Tibial nerve (tissue), 3 donors: ENCODE measurements at regions not wholly inside any gene's neighbourhood (a gene's known extent, or its start where the extent isn't known, plus 50 kb on each side); places are given as distances from the start of the nearest gene placed in this dataset.

Source experiments
- POLR2A ChIP-seq, 2 donors: fragments of 450-650 bp; IDR thresholded peaks; one replicate each; pipeline ENCODE4 v1.6.1; 2017; ENCODE audit warnings: antibody characterized with exemption in 2 of 2, mild to moderate bottlenecking in 2 of 2, moderate library complexity in 2 of 2
- TF ChIP-seq, protein P1 (sequence below), 5 experiments: fragments of 200-600 bp in 3 of 5; fragments of 450-650 bp in 2 of 5; sonication (generic) in 3 of 5; IDR thresholded peaks; one replicate each; pipeline ENCODE4 v1.5.1; 2016 to 2019; ENCODE audit warnings: antibody characterized with exemption in 5 of 5, mild to moderate bottlenecking in 3 of 5, moderate library complexity in 2 of 5

DNA sequence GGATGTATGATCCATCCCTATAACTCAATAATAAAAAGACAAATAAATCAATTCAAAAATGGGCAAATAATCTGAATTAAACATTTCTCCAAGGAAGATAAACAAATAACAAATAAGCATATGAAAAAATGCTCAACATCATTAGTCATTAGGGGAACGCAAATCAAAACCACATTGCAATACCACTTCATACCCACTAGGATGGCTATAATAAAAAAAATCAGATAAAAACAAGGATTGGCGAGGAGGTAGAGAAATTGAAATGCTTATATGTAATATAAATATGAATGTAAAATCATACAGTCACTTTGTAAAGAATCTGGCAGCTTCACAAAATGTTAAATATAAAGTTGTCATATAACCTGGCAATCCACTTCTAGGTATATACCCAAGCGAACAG lies 52.3 kb upstream of the TBCA start:
- no peak for TF ChIP-seq POLR2A (IDR thresholded peaks at IDR 0.05)
- TF ChIP-seq, protein P1, sequence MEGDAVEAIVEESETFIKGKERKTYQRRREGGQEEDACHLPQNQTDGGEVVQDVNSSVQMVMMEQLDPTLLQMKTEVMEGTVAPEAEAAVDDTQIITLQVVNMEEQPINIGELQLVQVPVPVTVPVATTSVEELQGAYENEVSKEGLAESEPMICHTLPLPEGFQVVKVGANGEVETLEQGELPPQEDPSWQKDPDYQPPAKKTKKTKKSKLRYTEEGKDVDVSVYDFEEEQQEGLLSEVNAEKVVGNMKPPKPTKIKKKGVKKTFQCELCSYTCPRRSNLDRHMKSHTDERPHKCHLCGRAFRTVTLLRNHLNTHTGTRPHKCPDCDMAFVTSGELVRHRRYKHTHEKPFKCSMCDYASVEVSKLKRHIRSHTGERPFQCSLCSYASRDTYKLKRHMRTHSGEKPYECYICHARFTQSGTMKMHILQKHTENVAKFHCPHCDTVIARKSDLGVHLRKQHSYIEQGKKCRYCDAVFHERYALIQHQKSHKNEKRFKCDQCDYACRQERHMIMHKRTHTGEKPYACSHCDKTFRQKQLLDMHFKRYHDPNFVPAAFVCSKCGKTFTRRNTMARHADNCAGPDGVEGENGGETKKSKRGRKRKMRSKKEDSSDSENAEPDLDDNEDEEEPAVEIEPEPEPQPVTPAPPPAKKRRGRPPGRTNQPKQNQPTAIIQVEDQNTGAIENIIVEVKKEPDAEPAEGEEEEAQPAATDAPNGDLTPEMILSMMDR (IDR thresholded peaks at IDR 0.05), result no peak
